ENCODE measurements at regions not wholly inside any gene's neighbourhood (a gene's known extent, or its start where the extent isn't known, plus 50 kb on each side); places are given as distances from the start of the nearest gene placed in this dataset.

DNA sequence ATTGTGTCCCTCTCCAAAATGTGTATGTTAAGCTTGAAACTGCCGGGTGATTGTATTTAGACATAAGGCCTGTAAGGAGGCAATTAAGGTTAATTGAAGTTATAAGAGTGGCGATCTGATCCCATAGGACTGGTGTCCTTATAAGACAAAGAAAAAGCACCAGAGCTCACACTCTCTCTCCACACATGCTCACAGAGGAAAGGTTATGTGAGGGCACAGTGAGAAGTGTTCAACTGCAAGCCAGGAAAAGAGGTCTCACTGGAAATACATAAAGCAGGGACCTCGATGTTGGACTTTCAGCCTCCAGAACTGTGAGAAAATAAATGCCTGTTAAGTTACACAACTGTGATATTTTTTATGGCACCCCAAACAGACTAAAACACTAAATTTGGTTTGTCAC is 1233.8 kb upstream of the CNTN5 start:
- DNase-seq (ENCODE audit: extremely low read depth, low read depth), result no peak
- TF ChIP-seq, protein P1, sequence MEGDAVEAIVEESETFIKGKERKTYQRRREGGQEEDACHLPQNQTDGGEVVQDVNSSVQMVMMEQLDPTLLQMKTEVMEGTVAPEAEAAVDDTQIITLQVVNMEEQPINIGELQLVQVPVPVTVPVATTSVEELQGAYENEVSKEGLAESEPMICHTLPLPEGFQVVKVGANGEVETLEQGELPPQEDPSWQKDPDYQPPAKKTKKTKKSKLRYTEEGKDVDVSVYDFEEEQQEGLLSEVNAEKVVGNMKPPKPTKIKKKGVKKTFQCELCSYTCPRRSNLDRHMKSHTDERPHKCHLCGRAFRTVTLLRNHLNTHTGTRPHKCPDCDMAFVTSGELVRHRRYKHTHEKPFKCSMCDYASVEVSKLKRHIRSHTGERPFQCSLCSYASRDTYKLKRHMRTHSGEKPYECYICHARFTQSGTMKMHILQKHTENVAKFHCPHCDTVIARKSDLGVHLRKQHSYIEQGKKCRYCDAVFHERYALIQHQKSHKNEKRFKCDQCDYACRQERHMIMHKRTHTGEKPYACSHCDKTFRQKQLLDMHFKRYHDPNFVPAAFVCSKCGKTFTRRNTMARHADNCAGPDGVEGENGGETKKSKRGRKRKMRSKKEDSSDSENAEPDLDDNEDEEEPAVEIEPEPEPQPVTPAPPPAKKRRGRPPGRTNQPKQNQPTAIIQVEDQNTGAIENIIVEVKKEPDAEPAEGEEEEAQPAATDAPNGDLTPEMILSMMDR (IDR thresholded peaks at IDR 0.05; ENCODE audit: low read depth, low read length), result no peak

DNA sequence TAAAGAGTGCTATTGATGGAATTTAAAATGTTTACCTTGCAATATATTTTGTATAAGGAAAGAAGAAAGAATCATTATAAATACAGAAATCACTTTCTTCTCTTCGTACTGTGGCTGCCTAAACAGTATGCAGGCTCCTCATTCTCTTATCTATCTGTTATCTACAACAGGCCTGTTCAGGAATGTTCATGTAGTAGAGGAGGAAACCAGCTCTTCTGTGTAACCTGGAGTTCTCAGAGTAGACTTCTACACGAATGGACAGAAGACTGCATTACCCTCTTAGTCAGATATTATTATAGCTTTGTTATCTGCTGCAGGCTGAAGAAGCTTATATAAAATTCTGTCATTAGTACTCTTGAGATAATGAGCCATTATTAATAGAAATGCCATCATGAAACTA is 1225.9 kb upstream of the CNTN5 start:
- no peak for DNase-seq (ENCODE audit: extremely low read depth, low read depth)
- TF ChIP-seq, protein P1 (IDR thresholded peaks at IDR 0.05; ENCODE audit: low read depth, low read length), result no peak

DNA sequence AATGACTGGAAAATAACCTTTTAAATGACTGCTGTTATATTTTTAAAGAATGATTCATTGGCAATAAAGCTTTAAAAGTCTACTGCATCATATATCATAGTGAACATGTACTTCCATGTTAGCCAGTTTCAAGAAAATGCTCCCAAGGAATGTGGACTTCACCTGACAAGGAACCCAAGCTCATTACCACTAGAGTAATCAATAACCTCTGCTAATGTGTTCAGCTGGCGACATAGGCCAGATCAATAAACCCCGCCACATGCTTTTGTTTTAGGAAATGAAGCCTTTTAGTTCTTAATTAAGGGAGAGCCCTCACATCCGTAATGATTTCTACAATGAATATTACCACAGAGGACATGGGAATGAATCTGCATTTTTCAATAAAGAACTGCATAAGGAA is 1219.9 kb upstream of the CNTN5 start:
- no peak for DNase-seq (ENCODE audit: extremely low read depth, low read depth)
- TF ChIP-seq, protein P1 (IDR thresholded peaks at IDR 0.05; ENCODE audit: low read depth, low read length), result no peak

DNA sequence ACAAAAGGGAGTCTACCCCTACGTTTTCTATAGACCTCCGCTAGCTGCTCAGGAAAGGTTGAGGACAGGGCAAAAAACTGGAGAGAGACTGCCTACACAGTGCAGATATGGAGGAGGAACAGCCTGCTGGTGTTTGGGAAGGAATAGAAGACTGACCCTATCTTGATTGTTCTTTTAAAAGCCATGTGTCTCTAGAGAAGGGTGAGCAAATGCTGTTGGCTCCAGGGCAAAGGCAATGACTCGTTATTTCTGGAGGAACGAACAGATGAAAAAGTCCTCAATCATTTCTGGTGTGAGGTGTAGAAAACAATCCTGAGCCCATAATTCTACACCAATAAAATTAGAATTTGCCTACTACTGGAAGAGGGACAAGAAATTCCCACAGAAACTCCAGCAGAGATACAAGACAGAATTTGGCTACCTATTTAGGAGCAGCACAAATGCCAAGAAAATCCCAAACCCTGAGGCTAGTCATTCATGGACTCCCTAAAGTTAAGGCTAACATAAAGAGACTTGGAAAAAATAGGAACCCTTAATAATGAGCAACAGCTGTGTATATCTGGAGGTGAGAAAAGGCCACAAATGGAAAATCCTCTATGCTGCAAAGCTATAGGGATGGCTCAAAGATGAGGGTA is 1206.3 kb upstream of the CNTN5 start:
- TF ChIP-seq, protein P1 (IDR thresholded peaks at IDR 0.05; ENCODE audit: low read depth, low read length), result no peak
- no peak for DNase-seq (ENCODE audit: extremely low read depth, low read depth)

DNA sequence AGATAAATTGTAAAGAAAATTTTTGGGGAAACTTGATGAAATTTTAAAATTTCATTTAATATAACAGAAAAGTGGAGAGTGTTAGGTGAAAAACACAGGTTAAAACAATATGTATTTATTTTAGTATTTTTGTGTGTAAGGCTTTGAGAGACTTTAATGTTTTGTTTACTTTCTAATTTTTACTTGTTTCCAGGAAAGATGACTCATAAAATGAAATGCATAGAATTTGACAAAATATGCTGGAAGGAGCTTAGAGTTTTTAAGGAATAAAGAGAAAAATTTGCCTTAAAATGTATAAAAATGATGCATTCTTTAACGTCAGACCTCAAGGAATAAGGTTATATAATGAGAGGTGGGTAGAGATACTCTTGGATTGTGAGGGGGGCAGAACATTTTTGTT is 1205.1 kb upstream of the CNTN5 start:
- TF ChIP-seq, protein P1 (IDR thresholded peaks at IDR 0.05; ENCODE audit: low read depth, low read length), result no peak

DNA sequence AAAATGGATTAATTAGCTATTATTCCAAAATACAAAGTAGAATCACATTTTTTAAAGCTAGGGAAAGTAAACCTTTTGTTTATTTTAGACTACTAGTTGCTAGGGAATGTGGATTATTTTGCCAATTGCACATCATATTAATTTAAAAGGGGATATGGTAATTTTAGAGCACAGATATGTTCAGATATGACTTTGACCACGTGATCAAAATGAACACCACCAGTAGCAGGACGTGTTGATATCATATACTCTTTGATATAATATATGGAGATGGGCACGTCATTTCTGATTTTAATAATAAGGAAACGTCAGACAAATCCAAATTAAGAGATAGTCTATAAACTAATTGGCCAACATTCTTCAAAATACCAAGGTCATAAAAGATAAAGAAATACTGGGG is 1188.3 kb upstream of the CNTN5 start:
- TF ChIP-seq, protein P1 (IDR thresholded peaks at IDR 0.05; ENCODE audit: low read depth, low read length), result no peak
- DNase-seq (ENCODE audit: extremely low read depth, low read depth), result no peak

More for the DNA sequence above, 1205.1 kb upstream of the CNTN5 start:
- no peak for DNase-seq (ENCODE audit: extremely low read depth, low read depth)

DNA sequence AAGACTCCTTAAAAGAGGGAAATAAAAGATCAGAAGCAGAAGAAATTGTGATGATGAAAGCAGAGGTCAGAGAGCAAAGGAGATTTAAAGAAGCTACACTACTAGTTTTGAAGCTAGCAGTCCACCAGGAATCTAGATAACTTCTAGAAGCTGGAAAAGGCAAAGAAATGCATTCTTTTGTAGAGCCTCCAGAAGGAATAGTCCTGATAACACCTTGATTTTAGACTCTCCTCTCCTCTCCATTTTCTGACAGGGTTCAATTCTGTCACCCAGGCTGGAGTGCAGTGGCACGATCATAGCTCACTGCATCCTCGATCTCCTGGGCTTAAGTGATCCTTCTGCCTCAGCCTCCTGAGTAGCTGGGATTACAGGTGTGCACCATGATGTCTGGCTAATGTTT is 1187.3 kb upstream of the CNTN5 start:
- DNase-seq (ENCODE audit: extremely low read depth, low read depth), result no peak
- TF ChIP-seq, protein P1 (IDR thresholded peaks at IDR 0.05; ENCODE audit: low read depth, low read length), result no peak

Data from AG09319 (cell line).